ENCODE measurements at regions not wholly inside any gene's neighbourhood (a gene's known extent, or its start where the extent isn't known, plus 50 kb on each side); places are given as distances from the start of the nearest gene placed in this dataset.

GRCh38 chr13:29698106-29698505 is 102.6 kb upstream of the SLC7A1 start:
- H2BK15ac ChIP-seq (ENCODE audit: low read depth, low read length): no peak overlapping the region
- Mint-ChIP-seq H3K36me3 (ENCODE audit: insufficient read depth in 1 of 3, low read depth in 3 of 3) (no peaks in the 10 kb centered on the region), H3K9me3 (no peaks in the 10 kb centered on the region; a peak in 1 of 5 replicates), H3K27ac (no peak overlapping the region), H3K4me3 (no peak overlapping the region), H3K27me3 (ENCODE audit: low read depth) (peaks cover 1% of the 10 kb centered on the region; the same call in 1 of the 2 replicates), H3K4me1 (peaks cover 3 to 7% of the 10 kb centered on the region in 2 experiments)
- no peak overlapping the region for H4K8ac ChIP-seq (replicated peaks; ENCODE audit: insufficient read length, low read depth, low read length)
- no peak for TF ChIP-seq CTCF (conservative IDR thresholded peaks at IDR 0.05)
- H3T11ph ChIP-seq (ENCODE audit: low read length): no peak overlapping the region
- no peak overlapping the region for H2AK5ac ChIP-seq (ENCODE audit: insufficient read length, low read length)
- peaks cover under 1% of the 10 kb centered on the region for H4K20me1 ChIP-seq (ENCODE audit: control insufficient read depth, insufficient read depth, insufficient read length)
- no peak overlapping the region for H3K23ac ChIP-seq (ENCODE audit: insufficient read length, low read depth, low read length)
- H3K23me2 ChIP-seq (ENCODE audit: insufficient read length, low read depth, low read length, poor library complexity, severe bottlenecking): no peaks in the 10 kb centered on the region
- WGBS (ENCODE audit: extremely low coverage, insufficient read length, low lambda C conversion rate): no CpG with 5 or more reads among the region's 3 CpGs
- no peaks in the 10 kb centered on the region for H3K27me3 ChIP-seq (ENCODE audit: insufficient read depth, low read length)
- no peak overlapping the region for H2AFZ ChIP-seq (ENCODE audit: low read length)
- H3K79me1 ChIP-seq (ENCODE audit: insufficient read depth, low read depth, low read length, poor library complexity, severe bottlenecking): no peaks in the 10 kb centered on the region
- H3K14ac ChIP-seq (ENCODE audit: insufficient read depth, low read length): no peak overlapping the region
- H4K5ac ChIP-seq (ENCODE audit: insufficient read length, low read depth, low read length): no peak overlapping the region
- no peaks in the 10 kb centered on the region for H3K4me1 ChIP-seq (ENCODE audit: insufficient read depth, low read length)
- no peaks in the 10 kb centered on the region for H3K9me3 ChIP-seq (ENCODE audit: control insufficient read depth, low read depth, low read length)
- H4K91ac ChIP-seq (ENCODE audit: insufficient read length, low read depth, low read length): no peak overlapping the region
- DNase-seq: no peak
- no peak overlapping the region for H3K56ac ChIP-seq (ENCODE audit: insufficient read length, low read depth, low read length)
- H2BK120ac ChIP-seq (ENCODE audit: low read depth, low read length, poor library complexity, severe bottlenecking): no peak overlapping the region
- no peak overlapping the region for H2BK12ac ChIP-seq (ENCODE audit: insufficient read length, low read depth, low read length)
- H3K27ac ChIP-seq (ENCODE audit: insufficient read length, low read depth, low read length): no peak overlapping the region
- no peaks in the 10 kb centered on the region for H3K79me2 ChIP-seq (ENCODE audit: insufficient read depth, low read length)
- H3K4me2 ChIP-seq (ENCODE audit: insufficient read depth, insufficient read length, low read length): no peak overlapping the region
- no peak overlapping the region for H3K18ac ChIP-seq (ENCODE audit: insufficient read length, low read depth, low read length)
- H3K9ac ChIP-seq (ENCODE audit: extremely low read depth, insufficient read length, low read length): no peak overlapping the region
- H2BK5ac ChIP-seq (ENCODE audit: insufficient read length, low read length): no peak overlapping the region
- H2BK20ac ChIP-seq (ENCODE audit: low read depth, low read length, poor library complexity, severe bottlenecking): no peak overlapping the region
- no peak overlapping the region for H3K4ac ChIP-seq (ENCODE audit: low read depth, low read length)

Measured in H9 (cell line).